Progenitor cell of endocrine pancreas (in vitro differentiated cells): ENCODE measurements at regions not wholly inside any gene's neighbourhood (a gene's known extent, or its start where the extent isn't known, plus 50 kb on each side); places are given as distances from the start of the nearest gene placed in this dataset.

ENCODE experiments used
- DNase-seq: peaks from one replicate; pipeline ENCODE4 v3.0.0; 2021; ENCODE audit warnings: low spot score; ENCODE audit not compliant: unreplicated experiment
- H3K27ac Mint-ChIP-seq: 2 replicates; pipeline ENCODE4 v1.8.0; 2021; ENCODE audit warnings: mild to moderate bottlenecking, moderate library complexity, mixed read lengths
- H3K27me3 Mint-ChIP-seq: 2 replicates; pipeline ENCODE4 v1.8.0; 2021; ENCODE audit warnings: mixed read lengths
- H3K36me3 Mint-ChIP-seq: 2 replicates; pipeline ENCODE4 v1.8.0; 2022; ENCODE audit warnings: mixed read lengths; ENCODE audit not compliant: insufficient read depth
- H3K4me1 Mint-ChIP-seq: 2 replicates; pipeline ENCODE4 v1.8.0; 2021; ENCODE audit warnings: low read depth, mixed read lengths
- H3K4me3 Mint-ChIP-seq: 2 replicates; pipeline ENCODE4 v1.8.0; 2021; ENCODE audit warnings: low read depth, mild to moderate bottlenecking, moderate library complexity, mixed read lengths
- H3K9me3 Mint-ChIP-seq: 2 replicates; pipeline ENCODE4 v1.8.0; 2021; ENCODE audit warnings: low read depth, mixed read lengths
- CTCF ChIP-seq: fragments of 200-600 bp; sonication (generic); IDR thresholded peaks from one replicate; pipeline ENCODE4 v1.5.0; 2021; ENCODE audit warnings: antibody characterized with exemption, mild to moderate bottlenecking; ENCODE audit not compliant: unreplicated experiment

GRCh38 chr1:22364764-22365163 is 86.9 kb upstream of the ZBTB40 start:
- no peaks in the 10 kb centered on the region for H3K4me1 Mint-ChIP-seq
- H3K9me3 Mint-ChIP-seq: no peaks in the 10 kb centered on the region
- H3K4me3 Mint-ChIP-seq: no peak overlapping the region
- no peak overlapping the region for H3K27ac Mint-ChIP-seq
- no peaks in the 10 kb centered on the region for H3K36me3 Mint-ChIP-seq
- peaks cover 72% of the 10 kb centered on the region for H3K27me3 Mint-ChIP-seq
- no peak for DNase-seq
- peak; percentile 23 for TF ChIP-seq CTCF

GRCh38 chr1:22365331-22366295 is 86.0 kb upstream of the ZBTB40 start:
- peaks cover 70% of the 10 kb centered on the region for H3K27me3 Mint-ChIP-seq
- H3K4me3 Mint-ChIP-seq: no peak overlapping the region
- no peaks in the 10 kb centered on the region for H3K4me1 Mint-ChIP-seq
- TF ChIP-seq CTCF: no peak
- no peaks in the 10 kb centered on the region for H3K9me3 Mint-ChIP-seq
- H3K36me3 Mint-ChIP-seq: no peaks in the 10 kb centered on the region
- no peak overlapping the region for H3K27ac Mint-ChIP-seq
- DNase-seq: no peak

- peaks cover 67% of the 10 kb centered on the region for H3K27me3 Mint-ChIP-seq
- H3K36me3 Mint-ChIP-seq: no peaks in the 10 kb centered on the region
- no peak for TF ChIP-seq CTCF
- H3K9me3 Mint-ChIP-seq: no peaks in the 10 kb centered on the region
- no peak overlapping the region for H3K27ac Mint-ChIP-seq
- no peak overlapping the region for H3K4me3 Mint-ChIP-seq
- no peak for DNase-seq
- no peaks in the 10 kb centered on the region for H3K4me1 Mint-ChIP-seq
Observed at GRCh38 chr1:22366346-22366745, 85.3 kb upstream of the ZBTB40 start.

GRCh38 chr1:22368125-22368524 is 83.5 kb upstream of the ZBTB40 start:
- no peaks in the 10 kb centered on the region for H3K36me3 Mint-ChIP-seq
- no peak overlapping the region for H3K4me3 Mint-ChIP-seq
- H3K4me1 Mint-ChIP-seq: no peaks in the 10 kb centered on the region
- no peak for TF ChIP-seq CTCF
- peaks cover 76% of the 10 kb centered on the region for H3K27me3 Mint-ChIP-seq
- no peaks in the 10 kb centered on the region for H3K9me3 Mint-ChIP-seq
- no peak for DNase-seq
- no peak overlapping the region for H3K27ac Mint-ChIP-seq

- no peak overlapping the region for H3K4me3 Mint-ChIP-seq
- H3K27me3 Mint-ChIP-seq: peaks cover 66% of the 10 kb centered on the region
- H3K36me3 Mint-ChIP-seq: no peaks in the 10 kb centered on the region
- DNase-seq: no peak
- H3K27ac Mint-ChIP-seq: no peak overlapping the region
- H3K9me3 Mint-ChIP-seq: no peaks in the 10 kb centered on the region
- no peaks in the 10 kb centered on the region for H3K4me1 Mint-ChIP-seq
- TF ChIP-seq CTCF: no peak
Observed at GRCh38 chr1:22369294-22370189, 82.1 kb upstream of the ZBTB40 start.
